Esophagus muscularis mucosa (tissue), 4 donors: ENCODE measurements at regions not wholly inside any gene's neighbourhood (a gene's known extent, or its start where the extent isn't known, plus 50 kb on each side); places are given as distances from the start of the nearest gene placed in this dataset.

ENCODE experiments used
- CTCF ChIP-seq, 3 experiments: fragments of 200-600 bp in 2 of 3; fragments of 450-650 bp in 1 of 3; sonication (generic) in 2 of 3; IDR thresholded peaks; one replicate each; pipeline ENCODE4 v1.5.1; 2017 to 2019; ENCODE audit warnings: antibody characterized with exemption in 3 of 3, mild to moderate bottlenecking in 2 of 3, moderate library complexity in 1 of 3
- EP300 ChIP-seq: sonication (generic); formaldehyde crosslinking; IDR thresholded peaks from one replicate; pipeline ENCODE4 v1.6.1; 2017; ENCODE audit warnings: antibody characterized with exemption
- POLR2AphosphoS5 ChIP-seq, 2 donors: sonication (generic); formaldehyde crosslinking; IDR thresholded peaks; one replicate each; pipeline ENCODE4 v1.6.1; 2017; ENCODE audit warnings: antibody characterized with exemption in 2 of 2

GRCh38 chr5:142498298-142498697, 173.5 kb upstream of the SPRY4 start:
- TF ChIP-seq CTCF (IDR thresholded peaks at IDR 0.05): no peak
- no peak for TF ChIP-seq POLR2AphosphoS5 (IDR thresholded peaks at IDR 0.05)
- no peak for TF ChIP-seq EP300
